ENCODE measurements at regions not wholly inside any gene's neighbourhood (a gene's known extent, or its start where the extent isn't known, plus 50 kb on each side); places are given as distances from the start of the nearest gene placed in this dataset.

DNA sequence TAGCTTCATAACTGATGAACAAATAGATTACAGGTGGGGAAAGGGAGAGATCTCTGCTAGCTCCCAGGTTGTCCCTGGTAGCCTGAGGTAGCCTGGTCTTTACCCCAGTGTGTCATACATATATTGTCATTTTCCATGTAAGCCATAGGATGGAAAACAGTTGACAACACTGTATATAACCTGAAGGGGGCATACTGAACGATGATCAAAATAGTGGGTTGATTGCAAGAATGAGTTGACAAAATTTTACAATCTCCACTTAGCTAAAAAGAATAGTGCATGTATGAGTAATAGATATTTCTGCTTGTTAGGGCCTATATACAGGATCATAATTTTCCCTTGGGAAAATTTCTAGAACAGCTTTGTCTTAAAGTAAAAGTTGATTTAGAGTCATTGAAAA is 304.1 kb upstream of the HAND2 start:
- no peak for DNase-seq

DNA sequence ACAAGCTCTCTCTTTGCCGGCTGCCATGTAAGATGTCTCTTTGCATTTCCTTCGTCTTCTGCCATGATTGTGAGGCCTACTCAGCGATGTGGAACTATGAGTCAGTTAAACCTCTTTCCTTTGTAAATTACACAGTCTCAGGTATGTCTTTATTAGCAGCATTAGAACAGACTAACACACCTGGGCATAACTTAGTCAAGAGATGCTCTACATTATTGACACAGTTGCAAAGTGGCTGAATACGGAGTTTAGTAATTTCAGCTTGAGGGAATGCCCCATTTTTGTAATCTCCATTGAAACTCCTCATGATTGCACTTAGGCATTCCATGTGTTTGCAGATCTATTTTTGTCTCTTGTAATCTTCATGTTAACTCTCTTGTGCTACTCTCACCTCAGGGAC is 299.5 kb upstream of the HAND2 start:
- DNase-seq, result no peak

DNA sequence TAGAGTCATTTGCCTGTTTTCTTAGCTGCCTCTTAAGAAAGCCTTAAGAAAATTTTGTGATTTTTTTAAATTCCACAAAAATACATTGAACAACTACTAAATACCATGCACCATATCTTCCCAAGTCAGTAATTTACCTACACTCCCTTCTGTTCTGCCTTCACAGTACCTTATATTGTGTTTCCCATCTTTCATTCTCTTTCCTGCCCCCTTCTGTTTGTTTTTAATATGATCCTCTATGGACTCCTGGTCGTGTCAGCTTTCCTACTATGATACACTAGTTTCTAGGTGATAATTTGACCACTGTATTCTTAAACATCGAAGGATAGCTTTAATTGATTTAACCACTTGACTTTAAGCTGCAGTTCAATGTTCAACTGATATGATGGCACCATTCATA is 297.7 kb upstream of the HAND2 start:
- DNase-seq, result no peak

DNA sequence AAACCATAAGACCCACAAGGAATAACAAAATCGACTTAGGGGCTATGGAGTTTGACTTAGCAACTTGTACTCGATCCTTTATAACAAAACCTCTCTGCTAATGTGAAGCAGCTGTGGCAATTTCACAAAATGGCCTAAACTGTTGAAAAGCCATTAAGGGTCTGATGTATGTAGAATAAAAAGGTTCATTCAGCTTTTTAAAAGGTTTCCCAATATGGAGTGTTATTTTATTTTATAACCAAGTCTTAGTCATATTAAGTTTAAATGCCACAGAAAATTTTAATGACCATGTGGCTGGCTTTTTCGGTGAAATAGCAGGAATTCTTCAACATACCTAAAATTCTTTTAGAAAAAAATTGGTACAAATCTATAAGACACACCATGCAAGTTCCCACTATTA is 291.8 kb upstream of the HAND2 start:
- no peak for DNase-seq

DNA sequence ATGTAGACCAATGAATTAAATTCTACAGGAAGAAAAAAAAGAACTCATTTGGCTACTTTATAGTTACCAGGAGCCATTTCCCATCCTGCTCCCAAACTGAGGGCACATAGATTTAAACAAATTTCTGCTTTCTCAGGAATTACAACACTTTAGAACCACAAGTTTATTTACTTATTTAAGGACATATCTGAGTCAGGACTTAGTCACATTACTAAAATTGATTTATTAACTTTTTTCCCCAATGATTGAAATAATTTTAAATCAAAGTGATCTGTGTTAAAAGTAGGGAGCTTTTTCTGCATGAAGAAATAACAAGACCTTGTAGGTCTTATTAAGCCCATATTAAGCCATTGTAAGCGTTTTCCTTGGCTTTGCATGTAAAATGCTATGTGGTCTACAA is 291.0 kb upstream of the HAND2 start:
- no peak for DNase-seq

DNA sequence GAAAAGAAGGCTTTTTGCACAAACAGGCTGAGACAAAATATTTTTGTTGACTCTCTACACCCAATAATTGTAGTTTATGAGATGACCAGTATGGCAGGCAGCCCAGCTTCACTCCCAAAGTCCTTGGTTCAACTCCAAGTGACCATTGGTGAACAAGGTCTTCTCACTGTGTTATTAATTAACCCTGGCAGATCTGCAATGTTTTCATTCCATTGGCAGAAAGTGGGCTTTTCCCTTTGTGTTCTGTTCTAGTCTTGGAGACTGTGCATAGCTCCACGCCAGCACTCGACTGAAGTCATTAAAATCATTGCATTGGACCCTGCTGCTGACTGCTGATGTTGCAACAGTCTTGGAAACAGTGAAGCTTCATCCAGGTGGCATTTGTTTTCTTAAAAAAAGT is 277.3 kb upstream of the HAND2 start:
- no peak for DNase-seq

DNA sequence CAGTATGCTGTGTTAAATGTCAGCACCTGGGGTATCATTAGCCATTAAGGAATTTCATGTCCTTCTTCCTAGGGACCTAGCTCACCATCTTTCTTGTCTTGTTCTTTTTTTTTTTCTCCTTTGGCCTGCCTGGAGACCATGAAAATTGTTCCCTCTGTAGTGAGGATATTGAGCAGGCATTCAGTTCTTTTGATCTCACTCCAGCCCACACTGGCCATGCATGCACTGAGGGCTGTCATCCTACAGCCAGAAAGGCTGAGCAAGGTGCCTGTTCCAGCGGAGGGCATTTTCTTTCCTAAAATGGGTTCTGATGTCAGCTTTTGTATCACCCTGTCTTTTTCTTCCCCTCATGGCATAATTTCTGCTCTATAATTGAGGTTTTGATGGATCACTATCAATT is 275.9 kb upstream of the HAND2 start:
- no peak for DNase-seq

DNA sequence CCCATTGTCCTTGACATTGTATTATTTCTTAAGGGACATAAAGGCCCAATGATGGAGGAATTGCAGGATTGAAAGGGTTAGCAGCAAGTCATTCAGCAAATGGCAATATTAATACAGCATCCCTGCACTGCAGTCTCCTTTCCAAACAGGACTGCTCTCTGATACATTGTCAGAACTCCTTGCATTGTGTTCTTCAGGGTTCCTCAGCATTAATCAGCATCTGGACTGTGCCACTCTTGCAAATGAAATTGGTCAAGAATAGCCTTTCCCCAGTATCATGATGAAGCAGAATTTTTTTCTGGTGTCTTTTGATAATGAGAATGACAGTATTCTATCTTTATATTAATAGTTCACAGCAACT is 272.6 kb upstream of the HAND2 start:
- DNase-seq, result no peak

DNA sequence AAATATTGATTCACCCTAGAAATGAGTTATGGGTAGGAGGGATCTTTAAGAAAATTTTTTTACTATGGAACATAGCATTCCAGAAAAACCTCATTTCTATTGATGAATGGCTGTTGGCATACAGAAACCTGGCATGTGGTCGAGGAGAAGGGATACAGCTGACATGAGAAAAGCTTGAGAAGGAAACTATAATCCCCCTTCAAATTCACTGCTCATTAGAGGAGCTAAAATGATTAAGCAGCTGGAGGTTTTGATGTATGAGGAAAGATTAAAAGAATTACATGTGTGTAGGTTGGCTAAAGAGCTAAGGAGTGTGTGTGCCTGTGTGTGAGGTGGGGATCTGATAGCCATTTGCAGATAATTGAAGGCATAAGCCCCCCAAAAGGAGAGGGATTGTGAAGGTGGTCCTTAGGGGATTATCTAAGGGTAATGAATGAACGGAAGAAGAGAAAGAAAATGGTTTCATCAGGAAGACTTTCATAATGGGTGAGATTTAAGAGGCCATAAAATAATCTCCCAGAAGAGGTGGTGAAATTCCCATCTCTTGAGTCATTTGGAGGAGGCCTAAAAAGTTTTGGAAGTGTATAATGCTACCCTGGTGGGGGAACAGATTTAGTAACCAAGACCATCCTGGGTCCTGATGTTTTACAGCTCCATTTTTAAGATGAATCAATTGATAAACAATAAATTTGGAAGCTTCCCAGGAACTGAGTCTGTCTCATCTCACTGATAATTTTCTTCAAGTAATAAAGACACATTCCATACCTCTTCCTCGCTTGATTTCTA is 272.0 kb upstream of the HAND2 start:
- no peak for DNase-seq

DNA sequence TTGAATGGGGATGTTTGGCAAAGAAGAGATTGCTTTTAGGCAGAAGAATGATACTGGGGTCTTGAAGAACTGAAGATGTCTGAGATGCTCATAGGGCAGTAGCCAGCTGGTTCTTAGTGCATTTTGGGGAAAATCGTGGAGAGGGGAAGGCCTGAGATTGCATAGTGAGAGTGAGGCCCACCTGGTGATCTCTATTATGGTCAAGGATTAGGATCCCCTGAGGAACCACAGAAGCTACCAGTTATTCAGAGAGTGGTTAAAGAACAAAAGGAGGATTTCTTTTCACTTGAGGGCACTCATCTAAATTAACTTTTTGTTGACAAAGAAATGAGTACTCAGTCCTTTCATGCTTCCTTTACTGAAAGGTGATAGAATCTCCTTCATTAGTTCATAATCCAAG is 271.3 kb upstream of the HAND2 start:
- DNase-seq, result no peak

DNA sequence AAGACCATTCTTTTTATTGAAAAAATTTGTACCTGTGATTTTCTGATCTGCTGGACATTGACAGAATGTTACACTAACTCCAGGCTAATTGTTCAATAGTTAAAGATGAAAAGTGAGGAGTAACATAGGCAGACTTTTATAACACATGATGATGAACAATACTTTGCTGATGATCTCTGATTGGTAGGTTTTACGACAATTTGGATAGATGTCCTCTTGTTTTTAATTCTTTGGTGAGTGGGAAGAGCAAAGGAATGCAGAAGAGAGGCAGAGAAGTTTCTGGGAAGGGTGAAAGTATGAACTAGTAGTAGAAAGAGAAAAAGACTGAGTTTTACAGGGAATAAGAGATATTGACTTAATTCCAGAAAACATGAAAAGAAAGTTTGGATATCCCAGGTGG is 267.3 kb upstream of the HAND2 start:
- no peak for DNase-seq

DNA sequence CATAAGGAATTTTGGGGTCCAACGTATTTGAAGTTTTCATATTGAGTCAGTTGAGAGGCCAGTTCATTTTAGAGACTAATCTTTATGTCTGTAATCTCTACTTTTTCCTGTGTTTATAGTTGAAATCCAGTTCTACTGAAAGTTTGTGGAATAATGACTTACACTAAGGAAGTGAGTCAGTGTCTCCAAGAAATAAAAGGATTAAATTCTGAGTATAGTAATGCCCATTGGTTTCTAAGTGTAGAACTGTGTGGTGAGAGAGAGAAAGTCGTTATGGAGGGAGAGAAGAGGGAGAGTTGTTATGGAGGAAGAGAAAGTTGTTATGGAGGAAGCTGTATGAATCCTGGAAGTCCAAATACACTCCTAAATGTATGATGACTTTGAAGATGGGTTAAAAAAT is 264.6 kb upstream of the HAND2 start:
- no peak for DNase-seq

DNA sequence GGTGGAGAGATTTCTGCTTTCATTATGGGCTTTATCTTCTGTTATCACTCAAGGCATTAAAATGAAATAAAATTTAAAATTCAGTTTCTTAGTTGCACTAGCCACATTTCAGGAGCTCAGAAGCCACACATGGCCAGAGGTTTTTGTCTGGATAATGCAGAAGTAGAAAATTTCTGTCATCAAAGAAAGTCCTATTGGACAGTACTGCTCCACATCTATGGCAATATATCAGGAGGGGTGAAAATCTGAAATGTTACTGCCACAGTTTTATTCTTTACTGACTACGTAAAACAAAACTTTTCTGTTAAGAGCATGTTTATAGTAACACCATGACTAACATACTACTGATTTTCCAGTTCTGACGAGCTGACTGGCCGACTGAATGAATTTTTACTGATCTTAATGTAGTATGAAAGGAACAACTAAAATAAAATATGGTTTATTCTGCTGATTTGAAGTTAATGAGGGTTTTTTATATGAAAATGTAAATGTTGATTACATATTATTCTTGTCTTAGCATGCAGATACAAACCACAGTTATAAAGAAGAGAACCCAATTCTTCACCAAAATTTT is 264.0 kb upstream of the HAND2 start:
- DNase-seq, result no peak

DNA sequence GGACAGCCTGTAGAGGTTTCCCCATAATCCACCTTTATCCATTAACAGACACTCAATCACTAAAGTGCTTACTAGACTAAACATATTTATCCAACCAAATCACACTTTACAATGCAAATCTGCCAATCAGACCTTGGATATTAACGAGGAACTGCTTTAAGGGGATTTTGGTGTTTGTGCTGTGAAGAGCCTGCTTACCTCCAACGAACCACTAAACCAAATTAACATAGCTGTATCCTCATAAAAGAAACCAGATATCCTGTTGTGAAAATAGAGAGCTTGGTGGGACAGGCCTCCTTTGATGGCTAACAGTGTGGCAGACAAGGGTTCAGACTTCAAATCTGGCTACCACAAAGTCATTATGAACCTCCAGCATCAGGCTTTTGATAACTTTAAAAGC is 252.6 kb upstream of the HAND2 start:
- DNase-seq, result no peak

DNA sequence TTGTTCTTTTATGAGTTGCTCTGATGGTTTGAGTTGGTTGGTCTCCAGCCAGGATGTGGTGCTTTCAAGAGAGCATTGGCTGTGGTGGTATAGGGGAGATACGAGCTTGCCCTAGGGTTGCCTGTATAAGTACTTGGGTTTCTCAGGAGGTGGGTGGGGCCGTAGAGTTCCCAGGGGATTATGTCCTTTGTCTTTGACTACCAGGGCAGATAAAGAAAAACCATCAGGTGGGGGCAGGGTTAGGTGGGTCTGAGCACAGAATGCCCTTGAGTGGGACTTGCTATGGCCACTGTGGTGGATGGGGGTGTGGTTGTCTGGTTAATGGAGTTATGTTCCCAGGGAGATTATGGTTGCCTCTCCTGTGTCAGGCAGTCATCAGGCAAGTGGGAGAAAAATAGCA is 247.9 kb upstream of the HAND2 start:
- DNase-seq, result no peak

DNA sequence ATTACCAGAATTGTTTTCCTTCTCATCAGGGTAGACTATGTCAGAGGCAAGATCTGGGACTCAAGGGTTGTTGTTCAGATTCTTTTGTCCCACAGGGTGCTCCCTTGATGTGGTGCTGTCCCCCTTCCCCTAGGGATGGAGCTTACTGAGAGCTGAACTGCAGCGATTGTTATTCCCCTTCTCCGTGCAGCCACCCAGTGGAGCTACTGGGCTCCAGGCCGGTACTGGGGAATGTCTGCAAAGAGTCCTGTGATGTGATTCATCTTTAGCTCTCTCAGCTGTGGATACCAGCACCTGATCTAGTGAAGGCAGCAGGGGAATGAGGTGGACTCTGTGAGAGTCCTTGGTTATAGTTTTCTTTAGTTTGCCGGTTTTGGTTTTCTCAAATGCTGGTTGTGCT is 247.4 kb upstream of the HAND2 start:
- DNase-seq, result no peak

DNA sequence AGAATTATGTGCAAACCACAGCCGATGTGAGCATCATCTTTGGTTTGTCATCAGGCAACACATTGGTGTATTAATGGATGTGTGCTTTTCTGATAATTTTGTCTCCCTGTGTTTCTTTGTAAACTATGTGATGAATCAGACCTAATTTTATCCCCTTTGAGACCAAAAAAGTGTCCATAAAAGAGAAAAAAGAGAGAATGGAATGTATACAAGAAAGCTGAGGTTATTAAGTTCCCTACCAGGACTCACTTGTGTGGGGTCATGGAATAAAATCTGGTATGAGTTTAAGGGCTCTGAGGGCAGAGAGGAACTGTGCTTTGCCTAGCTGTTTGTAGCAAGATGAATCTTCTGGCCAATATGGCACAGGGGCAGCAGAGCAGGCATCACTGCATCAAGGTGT is 239.5 kb upstream of the HAND2 start:
- no peak for DNase-seq

DNA sequence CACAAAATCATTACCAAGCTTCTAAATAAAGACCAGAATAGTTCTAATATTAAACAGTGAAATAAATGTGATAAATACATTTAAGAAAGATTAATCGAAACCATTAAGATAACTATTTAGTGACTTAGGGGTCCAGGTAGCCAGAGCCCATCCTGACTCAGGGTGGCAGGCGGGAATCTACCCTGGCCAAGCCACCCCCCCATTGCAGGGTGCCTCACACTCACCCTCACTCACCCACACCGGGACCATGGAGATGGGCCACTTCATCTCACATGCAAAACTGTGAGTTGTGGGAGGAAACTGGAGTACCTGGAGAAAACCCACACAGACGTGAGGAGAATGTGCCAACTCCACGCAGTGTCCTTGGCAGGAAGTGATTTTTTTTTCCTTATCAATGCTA is 237.6 kb upstream of the HAND2 start:
- no peak for DNase-seq

DNA sequence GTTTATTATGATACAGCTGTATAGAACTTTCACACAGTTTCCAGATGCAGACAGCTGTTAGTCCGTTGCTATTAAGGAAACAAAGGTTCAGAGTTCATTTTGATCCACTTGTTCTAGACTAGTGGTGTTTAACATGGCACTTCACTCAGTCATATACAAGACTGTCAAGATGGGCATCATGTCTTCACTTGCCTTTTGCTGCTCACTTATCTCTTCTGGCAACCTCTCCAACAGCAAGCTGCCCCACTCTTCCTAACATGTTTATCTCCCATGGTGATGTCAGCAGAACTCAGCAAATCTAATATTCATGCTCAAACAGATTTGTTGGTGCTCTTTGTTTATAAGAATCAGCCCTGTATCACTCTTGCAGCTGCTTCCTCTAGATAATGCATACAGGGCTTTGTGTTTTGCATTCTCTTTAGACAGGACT is 236.2 kb upstream of the HAND2 start:
- no peak for DNase-seq

DNA sequence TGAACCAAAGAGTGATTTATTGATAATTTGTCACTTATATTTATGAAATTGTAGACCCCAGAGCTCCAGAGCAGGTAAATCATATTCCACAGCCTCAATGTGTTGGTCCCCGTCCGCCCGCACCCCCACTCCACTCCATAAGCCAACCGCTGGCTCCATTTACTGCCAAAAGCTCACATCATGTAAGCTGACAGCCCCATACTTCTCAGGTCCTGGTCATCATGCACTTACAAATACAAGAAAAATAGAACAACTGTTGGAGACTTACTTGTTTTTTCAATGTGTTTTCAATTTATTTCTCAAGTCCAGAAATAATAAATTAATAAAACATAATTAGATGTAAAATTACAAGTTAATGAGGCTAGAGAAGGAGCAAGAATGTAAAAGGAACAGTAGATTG is 235.7 kb upstream of the HAND2 start:
- DNase-seq, result no peak

DNA sequence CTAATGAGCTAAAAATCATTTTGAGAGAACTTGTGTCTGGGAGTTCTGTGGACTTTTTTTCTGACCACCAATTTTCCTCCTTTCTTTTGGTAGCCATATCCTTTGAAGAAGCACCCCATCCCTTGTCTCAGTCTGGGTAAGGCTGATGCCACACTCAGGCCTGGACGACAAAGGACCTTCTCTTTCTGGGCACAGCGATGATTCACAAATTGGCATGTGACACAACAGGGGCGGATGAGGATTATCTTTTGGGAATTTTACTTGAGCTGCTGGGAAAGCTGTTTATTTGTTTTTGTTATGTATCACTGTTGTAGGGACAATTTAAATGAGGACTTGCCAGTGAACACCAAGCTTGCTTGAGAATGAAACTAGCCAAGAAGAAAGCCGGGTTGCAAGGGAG is 233.4 kb upstream of the HAND2 start:
- DNase-seq, result no peak

DNA sequence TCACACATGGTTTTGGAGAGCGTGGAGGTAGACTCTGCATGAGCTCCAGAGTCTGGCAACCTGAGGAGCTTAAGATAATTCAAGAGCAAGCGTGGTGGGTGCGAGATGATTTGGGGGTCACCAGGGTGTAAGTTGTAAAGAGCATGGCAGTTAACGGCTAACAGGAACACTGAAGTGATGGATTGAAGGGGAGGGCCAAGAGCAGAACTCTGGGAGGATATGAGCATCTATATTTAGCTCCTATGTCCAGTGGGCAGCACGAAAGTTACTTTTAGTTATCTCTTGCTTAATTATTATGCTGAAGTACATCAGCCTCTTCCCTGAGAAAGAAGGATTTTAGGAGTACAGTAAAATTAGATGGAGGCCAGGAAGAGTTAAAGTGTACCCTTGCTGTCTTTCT is 231.9 kb upstream of the HAND2 start:
- DNase-seq, result no peak

DNA sequence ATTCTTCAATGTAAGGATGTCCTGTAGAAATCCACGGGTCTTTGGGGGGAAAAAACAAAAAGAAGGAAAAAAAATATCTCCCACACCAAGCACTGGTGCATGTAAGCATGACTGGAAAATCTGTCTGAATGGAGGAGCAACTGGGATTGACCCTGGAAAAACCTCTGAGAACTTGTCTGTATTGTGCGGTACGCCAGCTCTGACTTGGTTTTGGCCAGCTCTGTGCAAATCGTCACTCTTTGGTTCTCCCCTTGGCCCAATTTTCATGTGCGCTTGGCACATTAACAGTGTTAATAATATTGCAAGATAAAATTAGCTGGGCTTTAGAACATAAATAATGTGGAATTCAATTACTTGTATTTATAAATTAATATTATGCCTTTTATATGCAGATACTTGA is 231.2 kb upstream of the HAND2 start:
- DNase-seq, result no peak

DNA sequence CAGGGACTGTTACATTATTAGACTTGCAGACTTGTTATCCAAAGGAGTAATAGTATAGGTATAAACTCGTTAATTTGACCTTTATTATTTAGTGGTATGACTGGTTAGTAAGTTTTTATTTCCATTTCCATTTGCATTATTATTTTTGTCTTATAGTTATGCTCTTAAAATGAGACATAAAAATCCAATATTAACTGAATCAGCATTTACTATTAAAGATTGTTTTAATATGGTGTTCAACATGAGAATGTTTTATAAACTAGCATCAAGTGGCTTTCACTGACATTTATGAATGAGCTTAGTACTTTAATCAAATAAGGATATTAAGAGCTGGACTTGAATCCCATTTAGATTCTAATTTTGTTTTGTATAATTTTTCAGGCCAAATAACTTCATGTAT is 228.1 kb upstream of the HAND2 start:
- DNase-seq, result no peak

DNA sequence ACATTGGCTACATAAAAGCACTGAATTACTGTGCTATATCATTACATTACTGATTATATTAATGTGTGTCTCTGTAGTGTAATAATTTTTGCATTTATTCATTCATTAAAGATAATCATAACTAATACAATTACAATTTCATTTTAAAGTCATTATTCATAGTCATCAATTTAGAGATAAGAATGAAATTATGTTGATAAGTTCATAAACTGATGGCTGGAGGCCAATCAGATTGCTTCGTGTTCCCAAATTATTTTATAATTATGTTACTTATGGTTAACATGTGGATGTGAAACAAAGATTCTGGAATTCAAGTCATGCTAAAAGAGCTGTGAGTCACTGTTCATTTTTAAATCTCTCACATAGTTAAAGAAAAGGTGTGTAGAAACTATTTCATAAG is 223.4 kb upstream of the HAND2 start:
- no peak for DNase-seq

Data from CD4-positive, alpha-beta T cell treated with Interferon alpha-2 for 1 hour (primary cell).